ENCODE measurements at regions not wholly inside any gene's neighbourhood (a gene's known extent, or its start where the extent isn't known, plus 50 kb on each side); places are given as distances from the start of the nearest gene placed in this dataset.
"Not testable (repeated sequence)": the region's sequence is repeated elsewhere in the genome, so short reads cannot be mapped to it uniquely, and the experiment has no call there.

DNA sequence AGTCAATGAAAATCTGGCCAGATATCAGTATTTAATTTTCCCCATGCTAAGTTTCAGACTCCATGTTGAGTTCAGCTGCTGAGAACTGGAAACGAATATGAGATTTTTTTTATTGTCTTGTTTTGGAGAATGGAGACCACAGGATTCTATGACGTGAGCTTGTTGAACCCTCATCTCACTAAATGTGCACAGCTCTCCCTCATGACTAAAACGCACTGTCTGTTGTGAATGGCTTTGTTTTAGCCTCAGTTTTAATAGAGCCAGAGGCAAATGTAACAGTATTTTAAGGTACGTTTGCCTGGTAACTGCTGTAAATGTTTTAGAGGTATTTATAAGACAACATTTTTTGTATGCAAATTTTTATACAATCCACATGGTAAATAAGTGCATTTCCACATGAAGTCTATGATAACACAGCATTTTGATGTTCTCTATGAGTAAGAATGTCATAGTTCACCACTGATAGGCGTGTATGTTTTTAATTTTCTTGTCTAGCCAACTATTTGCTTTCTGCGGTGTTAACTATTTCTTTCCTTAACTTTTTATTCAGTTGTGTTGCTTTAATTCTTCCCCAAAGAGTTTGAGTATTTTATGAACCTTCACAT is 1159.3 kb upstream of the TENM3 start:
- in situ Hi-C loops (cut with HindIII; ENCODE audit: low pct_unique_long_range_greater_than_20kb, low sequenced_read_pairs), result no loop called here
- no peak for DNase-seq (ENCODE audit: low read depth in 1 of 2, low spot score in 1 of 2)
- TF ChIP-seq JUND (IDR thresholded peaks at IDR 0.05; ENCODE audit: low read depth), result no peak

DNA sequence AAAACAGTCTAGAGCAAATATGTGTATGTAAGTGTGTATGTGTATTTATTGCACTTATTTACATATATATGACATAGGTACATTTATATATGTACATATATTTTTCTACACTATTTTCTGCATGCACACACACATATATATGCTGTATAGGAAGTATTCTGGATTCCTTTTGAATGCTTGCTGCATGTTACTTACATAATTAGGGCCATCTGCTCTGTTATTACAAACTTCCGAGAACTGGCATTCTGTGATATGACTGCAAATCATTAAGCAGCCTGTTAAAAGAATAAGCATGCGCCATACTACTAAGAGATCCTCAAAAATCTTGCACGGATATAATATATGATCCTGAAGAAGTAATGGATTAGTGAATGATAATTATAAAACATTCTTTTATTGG is 1157.6 kb upstream of the TENM3 start:
- TF ChIP-seq JUND (IDR thresholded peaks at IDR 0.05; ENCODE audit: low read depth), result no peak
- in situ Hi-C loops (cut with HindIII; ENCODE audit: low pct_unique_long_range_greater_than_20kb, low sequenced_read_pairs), result no loop called here
- DNase-seq (ENCODE audit: low read depth in 1 of 2, low spot score in 1 of 2), result no peak

DNA sequence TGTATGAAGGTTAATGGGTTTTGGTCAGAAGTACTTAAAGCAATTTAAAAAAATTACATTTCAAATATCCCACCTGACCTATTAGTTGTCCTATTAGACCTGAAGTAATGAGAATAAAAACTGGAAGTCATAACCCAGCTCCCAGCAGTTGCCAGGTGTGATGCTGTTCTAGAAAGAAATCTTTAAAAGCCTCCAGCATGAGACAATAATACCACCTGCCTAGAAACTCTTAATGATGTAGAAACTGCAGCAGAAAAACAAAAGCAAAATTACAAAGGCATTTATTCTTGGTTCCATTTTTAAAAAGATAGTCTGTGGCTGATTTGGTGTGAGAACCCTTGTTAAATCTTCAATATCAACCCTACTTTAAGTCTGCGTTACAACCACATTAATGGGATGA is 1137.7 kb upstream of the TENM3 start:
- TF ChIP-seq JUND (IDR thresholded peaks at IDR 0.05; ENCODE audit: low read depth), result no peak
- in situ Hi-C loops (cut with HindIII; ENCODE audit: low pct_unique_long_range_greater_than_20kb, low sequenced_read_pairs), result no loop called here
- DNase-seq (ENCODE audit: low read depth in 1 of 2, low spot score in 1 of 2), result no peak

DNA sequence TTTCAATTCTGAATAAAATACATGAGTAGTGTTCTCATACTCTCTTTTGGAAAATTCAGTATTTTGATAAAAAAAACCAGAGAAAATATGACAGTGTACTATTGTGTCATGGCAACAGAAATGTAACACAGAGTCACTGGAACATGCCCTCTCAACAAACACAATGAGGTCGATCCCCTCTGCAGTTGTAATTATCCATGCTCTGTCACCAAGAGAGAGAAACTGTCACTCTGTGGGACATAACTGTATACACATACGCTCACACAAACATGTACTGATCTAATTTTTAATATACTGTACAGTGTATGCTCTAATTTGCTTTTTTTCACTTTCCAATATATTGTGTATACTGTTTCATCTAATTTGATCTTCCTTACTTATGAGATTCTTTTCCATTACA is 1136.8 kb upstream of the TENM3 start:
- no peak for DNase-seq (ENCODE audit: low read depth in 1 of 2, low spot score in 1 of 2)
- TF ChIP-seq JUND (IDR thresholded peaks at IDR 0.05; ENCODE audit: low read depth), result no peak
- in situ Hi-C loops (cut with HindIII; ENCODE audit: low pct_unique_long_range_greater_than_20kb, low sequenced_read_pairs), result no loop called here

DNA sequence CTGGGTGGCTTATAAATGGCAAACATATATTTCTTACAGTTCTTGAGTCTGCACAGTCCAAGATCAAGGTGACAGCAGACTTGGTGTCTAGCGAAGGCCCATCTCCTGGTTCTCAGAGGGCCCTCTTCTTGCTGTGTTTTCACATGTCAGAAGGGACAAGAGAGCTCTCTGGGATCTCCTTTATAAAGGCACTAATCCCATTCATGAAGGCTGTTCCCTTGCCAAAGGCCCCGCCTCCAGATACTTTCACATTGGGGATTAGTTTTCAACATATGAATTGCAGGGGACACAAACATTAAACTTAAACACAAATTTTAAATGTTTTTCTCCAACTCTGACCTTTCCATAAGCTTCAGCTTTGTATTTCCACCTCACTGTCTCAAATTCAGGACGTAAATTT is 1135.0 kb upstream of the TENM3 start:
- in situ Hi-C loops (cut with HindIII; ENCODE audit: low pct_unique_long_range_greater_than_20kb, low sequenced_read_pairs), result no loop called here
- DNase-seq (ENCODE audit: low read depth in 1 of 2, low spot score in 1 of 2), result no peak
- no peak for TF ChIP-seq JUND (IDR thresholded peaks at IDR 0.05; ENCODE audit: low read depth)

- in situ Hi-C loops (cut with HindIII; ENCODE audit: low pct_unique_long_range_greater_than_20kb, low sequenced_read_pairs), result no loop called here
- no peak for TF ChIP-seq JUND (IDR thresholded peaks at IDR 0.05; ENCODE audit: low read depth)
- DNase-seq (ENCODE audit: low read depth in 1 of 2, low spot score in 1 of 2), result no peak
Measured at GRCh38 chr4:181119186-181119585, 1124.0 kb upstream of the TENM3 start.

DNA sequence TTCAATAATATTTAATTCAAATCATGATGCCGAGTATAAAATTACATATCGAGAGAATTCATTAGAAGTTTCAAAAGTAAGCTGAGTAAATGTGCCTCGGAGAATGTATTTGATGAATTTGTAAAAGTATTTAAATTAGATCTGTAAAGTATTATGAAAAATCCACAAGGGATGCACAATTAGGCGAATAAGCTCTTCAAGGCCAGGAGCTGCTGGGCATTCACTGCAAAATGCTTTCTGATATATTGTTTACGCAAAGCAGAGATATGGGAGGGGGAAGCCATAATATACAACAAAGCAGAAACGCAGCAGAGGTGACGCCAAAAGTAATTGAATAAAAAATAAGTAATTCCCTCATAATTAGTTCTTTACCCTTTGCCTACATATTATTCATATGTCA is 1121.5 kb upstream of the TENM3 start:
- TF ChIP-seq JUND (IDR thresholded peaks at IDR 0.05; ENCODE audit: low read depth), result no peak
- in situ Hi-C loops (cut with HindIII; ENCODE audit: low pct_unique_long_range_greater_than_20kb, low sequenced_read_pairs), result no loop called here
- no peak for DNase-seq (ENCODE audit: low read depth in 1 of 2, low spot score in 1 of 2)

GRCh38 chr4:181127171-181127570 is 1116.0 kb upstream of the TENM3 start:
- no peak for DNase-seq (ENCODE audit: low read depth in 1 of 2, low spot score in 1 of 2)
- TF ChIP-seq JUND (IDR thresholded peaks at IDR 0.05; ENCODE audit: low read depth), result no peak
- in situ Hi-C loops (cut with HindIII; ENCODE audit: low pct_unique_long_range_greater_than_20kb, low sequenced_read_pairs), result no loop called here

DNA sequence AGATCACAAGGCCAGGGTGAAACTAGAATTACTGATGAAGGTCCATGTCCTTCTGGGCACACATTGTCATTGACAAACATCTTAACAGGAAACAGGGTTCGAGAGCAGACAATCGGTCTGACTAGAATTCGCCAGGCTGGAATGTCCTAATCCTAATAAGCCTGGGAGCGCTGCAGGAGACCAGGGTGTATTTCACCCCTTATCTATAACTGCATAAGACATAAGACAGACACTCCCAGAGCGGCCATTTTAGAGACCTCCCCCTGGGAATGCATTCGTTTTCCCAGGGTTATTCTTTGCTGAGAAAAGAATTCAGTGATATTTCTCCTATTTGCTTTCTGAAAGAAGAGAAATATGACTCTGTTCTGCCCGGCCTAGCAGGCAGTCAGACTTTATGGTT is 1112.9 kb upstream of the TENM3 start:
- DNase-seq (ENCODE audit: low read depth in 1 of 2, low spot score in 1 of 2); in situ Hi-C loops (cut with HindIII; ENCODE audit: low pct_unique_long_range_greater_than_20kb, low sequenced_read_pairs): not testable (repeated sequence)

DNA sequence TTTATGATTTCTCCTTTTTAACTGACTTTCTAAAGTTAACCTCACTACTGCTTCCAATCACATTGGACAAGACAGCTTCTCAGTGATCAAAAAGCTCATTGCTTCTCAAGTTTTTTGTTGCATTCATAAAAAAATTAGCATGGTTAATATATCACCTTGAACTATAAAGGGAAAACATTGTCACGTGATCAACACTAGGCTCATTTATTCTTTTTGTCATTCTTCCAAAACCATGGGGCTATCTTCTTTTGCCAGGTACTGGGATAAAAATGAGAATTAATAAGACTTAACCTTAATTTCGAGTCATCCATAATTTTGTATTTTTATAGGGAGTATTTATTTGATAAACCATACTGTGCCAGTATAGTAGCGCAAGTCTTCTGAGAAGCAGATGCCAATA is 1105.9 kb upstream of the TENM3 start:
- no peak for DNase-seq (ENCODE audit: low read depth in 1 of 2, low spot score in 1 of 2)
- TF ChIP-seq JUND (IDR thresholded peaks at IDR 0.05; ENCODE audit: low read depth), result no peak
- in situ Hi-C loops (cut with HindIII; ENCODE audit: low pct_unique_long_range_greater_than_20kb, low sequenced_read_pairs), result no loop called here

- in situ Hi-C loops (cut with HindIII; ENCODE audit: low pct_unique_long_range_greater_than_20kb, low sequenced_read_pairs), result no loop called here
- TF ChIP-seq JUND (IDR thresholded peaks at IDR 0.05; ENCODE audit: low read depth), result no peak
- no peak for DNase-seq (ENCODE audit: low read depth in 1 of 2, low spot score in 1 of 2)
Measured at GRCh38 chr4:181138116-181138515, 1105.1 kb upstream of the TENM3 start.

- no peak for TF ChIP-seq JUND (IDR thresholded peaks at IDR 0.05; ENCODE audit: low read depth)
- in situ Hi-C loops (cut with HindIII; ENCODE audit: low pct_unique_long_range_greater_than_20kb, low sequenced_read_pairs), result no loop called here
- DNase-seq (ENCODE audit: low read depth in 1 of 2, low spot score in 1 of 2), result no peak
Measured at GRCh38 chr4:181140037-181140603, 1103.1 kb upstream of the TENM3 start.

- TF ChIP-seq JUND (IDR thresholded peaks at IDR 0.05; ENCODE audit: low read depth), result no peak
- in situ Hi-C loops (cut with HindIII; ENCODE audit: low pct_unique_long_range_greater_than_20kb, low sequenced_read_pairs), result no loop called here
- peak; percentile 17 to 78 for DNase-seq (ENCODE audit: low read depth in 1 of 2, low spot score in 1 of 2)
Measured at GRCh38 chr4:181143250-181143854, 1099.8 kb upstream of the TENM3 start.

- in situ Hi-C loops (cut with HindIII; ENCODE audit: low pct_unique_long_range_greater_than_20kb, low sequenced_read_pairs), result no loop called here
- no peak for TF ChIP-seq JUND (IDR thresholded peaks at IDR 0.05; ENCODE audit: low read depth)
- no peak for DNase-seq (ENCODE audit: low read depth in 1 of 2, low spot score in 1 of 2)
Measured at GRCh38 chr4:181146051-181146450, 1097.2 kb upstream of the TENM3 start.
